HG03280 (cell line): ENCODE measurements at regions not wholly inside any gene's neighbourhood (a gene's known extent, or its start where the extent isn't known, plus 50 kb on each side); places are given as distances from the start of the nearest gene placed in this dataset.

Source experiments
- ATAC-seq: cut with Tn5 transposase; IDR thresholded peaks from one replicate; pipeline ENCODE4 v1.9.1; 2021; ENCODE audit warnings: mild to moderate bottlenecking, moderate library complexity; ENCODE audit not compliant: unreplicated experiment

GRCh38 chr2:221844212-221845020 is 272.3 kb upstream of the EPHA4 start:
- ATAC-seq, result no peak

GRCh38 chr2:221836095-221836494 is 264.0 kb upstream of the EPHA4 start:
- no peak for ATAC-seq

GRCh38 chr2:221833966-221834365 is 261.9 kb upstream of the EPHA4 start:
- ATAC-seq, result no peak

GRCh38 chr2:221831051-221831450 is 258.9 kb upstream of the EPHA4 start:
- ATAC-seq, result no peak

GRCh38 chr2:221822416-221822815 is 250.3 kb upstream of the EPHA4 start:
- no peak for ATAC-seq

- no peak for ATAC-seq
Observed at GRCh38 chr2:221818616-221819320, 246.7 kb upstream of the EPHA4 start.

GRCh38 chr2:221817878-221818277 is 245.8 kb upstream of the EPHA4 start:
- no peak for ATAC-seq

GRCh38 chr2:221817052-221817451 is 244.9 kb upstream of the EPHA4 start:
- ATAC-seq, result no peak

- no peak for ATAC-seq
Observed at GRCh38 chr2:221816566-221816965, 244.5 kb upstream of the EPHA4 start.

GRCh38 chr2:221810650-221811049 is 238.5 kb upstream of the EPHA4 start:
- no peak for ATAC-seq

- no peak for ATAC-seq
Observed at GRCh38 chr2:221810245-221810644, 238.1 kb upstream of the EPHA4 start.

GRCh38 chr2:221808488-221808887 is 236.4 kb upstream of the EPHA4 start:
- no peak for ATAC-seq

GRCh38 chr2:221807706-221808105 is 235.6 kb upstream of the EPHA4 start:
- no peak for ATAC-seq

- ATAC-seq, result no peak
Observed at GRCh38 chr2:221802089-221802488, 230.0 kb upstream of the EPHA4 start.

GRCh38 chr2:221792971-221793521 is 220.9 kb upstream of the EPHA4 start:
- ATAC-seq, result no peak

GRCh38 chr2:221791844-221792243 is 219.7 kb upstream of the EPHA4 start:
- ATAC-seq, result no peak

- no peak for ATAC-seq
Observed at GRCh38 chr2:221787561-221787960, 215.5 kb upstream of the EPHA4 start.

GRCh38 chr2:221786297-221786926 is 214.3 kb upstream of the EPHA4 start:
- ATAC-seq, result no peak

- ATAC-seq, result no peak
Observed at GRCh38 chr2:221780281-221780688, 208.2 kb upstream of the EPHA4 start.

GRCh38 chr2:221779614-221780067 is 207.5 kb upstream of the EPHA4 start:
- no peak for ATAC-seq

- no peak for ATAC-seq
Observed at GRCh38 chr2:221778025-221778424, 205.9 kb upstream of the EPHA4 start.
